OCI-LY7 (cell line): ENCODE measurements at regions not wholly inside any gene's neighbourhood (a gene's known extent, or its start where the extent isn't known, plus 50 kb on each side); places are given as distances from the start of the nearest gene placed in this dataset. TPM values are rescaled to one million over a fixed set of nuclear protein-coding genes. Genes with fewer than 3 reads are reported as not detected.
"Not testable (repeated sequence)": the region's sequence is repeated elsewhere in the genome, so short reads cannot be mapped to it uniquely, and the experiment has no call there.

ENCODE experiments used
- BruUV-seq: library from RNA; stranded (reverse); fragments of 400-500 nt; replicated peaks from 2 replicates; lab custom pipeline; 2021; lab: Mats Ljungman, UMichigan
- CTCF ChIA-PET: fragments of 300-600 bp; sonication (Branson Sonifier 250); formaldehyde crosslinking; loops from one replicate; lab custom pipeline; 2022; ENCODE audit warnings: antibody characterized with exemption; ENCODE audit not compliant: unreplicated experiment; lab: Charles Lee
- POLR2A ChIA-PET: fragments of 300-600 bp; sonication (Branson Sonifier 250); formaldehyde crosslinking; loops from one replicate; lab custom pipeline; 2022; ENCODE audit warnings: antibody characterized with exemption; lab: Charles Lee
- DNase-seq: peaks from one replicate; pipeline ENCODE4 v3.0.0-alpha.2; 2015; ENCODE audit warnings: low spot score
- H2AFZ ChIP-seq: fragments of 200-600 bp; sonication (generic), shearing (Covaris generic); 2 replicates; pipeline ENCODE4 v1.6.1; 2014; ENCODE audit warnings: mild to moderate bottlenecking, antibody characterized with exemption, low read length, moderate library complexity
- H3K27ac ChIP-seq: fragments of 200-600 bp; sonication (generic); 2 replicates; pipeline ENCODE4 v1.5.1; 2014; ENCODE audit warnings: mixed run types, low read depth, mild to moderate bottlenecking, moderate library complexity, low read length, inconsistent platforms; ENCODE audit not compliant: poor library complexity, severe bottlenecking
- H3K36me3 ChIP-seq: fragments of 200-600 bp; sonication (generic); 2 replicates; pipeline ENCODE4 v1.6.1; 2014; ENCODE audit warnings: mild to moderate bottlenecking, antibody characterized with exemption, low read length, moderate library complexity, mixed read lengths; ENCODE audit not compliant: insufficient read depth
- H3K4me1 ChIP-seq: fragments of 200-600 bp; sonication (generic); 2 replicates; pipeline ENCODE4 v1.5.1; 2014; ENCODE audit warnings: mild to moderate bottlenecking, low read length; ENCODE audit not compliant: insufficient read depth, poor library complexity, severe bottlenecking
- H3K4me2 ChIP-seq: fragments of 200-600 bp; sonication (generic); 2 replicates; pipeline ENCODE4 v1.6.1; 2014; ENCODE audit warnings: mild to moderate bottlenecking, low read length
- H3K4me3 ChIP-seq: fragments of 200-600 bp; sonication (generic); 2 replicates; pipeline ENCODE4 v1.5.1; 2014; ENCODE audit warnings: mild to moderate bottlenecking, low read depth, low read length; ENCODE audit not compliant: poor library complexity, severe bottlenecking
- H3K79me2 ChIP-seq: fragments of 200-600 bp; sonication (generic); 2 replicates; pipeline ENCODE4 v1.6.1; 2016; ENCODE audit warnings: low read depth, mild to moderate bottlenecking, low read length, moderate library complexity, mixed read lengths; ENCODE audit not compliant: insufficient read depth
- H3K9me2 ChIP-seq: fragments of 200-600 bp; sonication (generic); 2 replicates; pipeline ENCODE4 v1.6.1; 2016; ENCODE audit warnings: mild to moderate bottlenecking, low read length, mixed read lengths; ENCODE audit not compliant: insufficient read depth
- H3K9me3 ChIP-seq: fragments of 200-600 bp; sonication (generic); 2 replicates; pipeline ENCODE4 v1.6.1; 2014; ENCODE audit warnings: mild to moderate bottlenecking, mixed run types, low read length, mixed read lengths
- H4K20me1 ChIP-seq: fragments of 200-600 bp; sonication (generic); 2 replicates; pipeline ENCODE4 v1.6.1; 2014; ENCODE audit warnings: mild to moderate bottlenecking, antibody characterized with exemption, low read length, moderate library complexity, mixed read lengths; ENCODE audit not compliant: insufficient read depth
- EZH2phosphoT487 ChIP-seq: fragments of 200-600 bp; sonication (generic); IDR thresholded peaks from 2 replicates; pipeline ENCODE4 v1.6.1; 2018; ENCODE audit warnings: low read depth, borderline replicate concordance, mild to moderate bottlenecking, mixed run types, antibody characterized with exemption, low read length, moderate library complexity, mixed read lengths
- intact Hi-C: fragments of 100-400 bp; cut with micrococcal nuclease; formaldehyde crosslinking; loops from one replicate; pipeline ENCODE4 v1.10.0; 2022; ENCODE audit not compliant: unreplicated experiment
- small RNA-seq: library from RNA; depleted of rRNA; stranded (forward); fragments of <200 nt; gene quantifications from one replicate; pipeline ENCODE3, GENCODE V24; 2014
- TF ChIP-seq, protein P1 (sequence below): fragments of 200-600 bp; sonication (generic); conservative IDR thresholded peaks from 2 replicates; pipeline ENCODE4 v1.5.1; 2014; ENCODE audit warnings: mild to moderate bottlenecking, antibody characterized with exemption, low read length, moderate library complexity, mixed read lengths

DNA sequence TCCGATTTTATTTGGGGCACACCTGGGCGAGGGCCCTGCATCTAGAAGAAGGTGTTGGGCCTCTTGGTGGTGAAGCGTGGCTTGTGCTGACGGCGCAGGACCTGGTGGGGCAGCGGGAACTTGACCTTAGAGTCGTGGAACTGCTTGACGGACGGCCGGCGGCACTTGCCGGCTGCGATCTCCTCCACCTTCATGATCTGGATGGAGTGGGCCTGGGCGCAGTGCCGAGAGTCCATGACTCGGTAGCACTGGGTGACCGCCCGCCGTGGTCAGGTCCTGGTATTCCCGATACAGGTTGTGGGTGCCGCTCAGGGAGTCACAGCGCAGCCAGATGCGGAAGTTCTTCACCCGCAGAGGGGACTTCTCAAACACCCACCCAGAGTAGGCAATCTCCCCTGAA is 56.8 kb upstream of the ALG13 start:
- intact Hi-C loops: no loop called here
- H3K79me2 ChIP-seq: no peaks in the 10 kb centered on the region
- no peak overlapping the region for H2AFZ ChIP-seq
- ChIA-PET CTCF (no interaction called here), POLR2A (no interaction called here)
- H3K4me1 ChIP-seq: no peaks in the 10 kb centered on the region
- H3K9me2 ChIP-seq: no peaks in the 10 kb centered on the region
- no peaks in the 10 kb centered on the region for H3K9me3 ChIP-seq
- no TSS peak for BruUV-seq
- no peaks in the 10 kb centered on the region for H3K36me3 ChIP-seq
- TF ChIP-seq, protein P1, sequence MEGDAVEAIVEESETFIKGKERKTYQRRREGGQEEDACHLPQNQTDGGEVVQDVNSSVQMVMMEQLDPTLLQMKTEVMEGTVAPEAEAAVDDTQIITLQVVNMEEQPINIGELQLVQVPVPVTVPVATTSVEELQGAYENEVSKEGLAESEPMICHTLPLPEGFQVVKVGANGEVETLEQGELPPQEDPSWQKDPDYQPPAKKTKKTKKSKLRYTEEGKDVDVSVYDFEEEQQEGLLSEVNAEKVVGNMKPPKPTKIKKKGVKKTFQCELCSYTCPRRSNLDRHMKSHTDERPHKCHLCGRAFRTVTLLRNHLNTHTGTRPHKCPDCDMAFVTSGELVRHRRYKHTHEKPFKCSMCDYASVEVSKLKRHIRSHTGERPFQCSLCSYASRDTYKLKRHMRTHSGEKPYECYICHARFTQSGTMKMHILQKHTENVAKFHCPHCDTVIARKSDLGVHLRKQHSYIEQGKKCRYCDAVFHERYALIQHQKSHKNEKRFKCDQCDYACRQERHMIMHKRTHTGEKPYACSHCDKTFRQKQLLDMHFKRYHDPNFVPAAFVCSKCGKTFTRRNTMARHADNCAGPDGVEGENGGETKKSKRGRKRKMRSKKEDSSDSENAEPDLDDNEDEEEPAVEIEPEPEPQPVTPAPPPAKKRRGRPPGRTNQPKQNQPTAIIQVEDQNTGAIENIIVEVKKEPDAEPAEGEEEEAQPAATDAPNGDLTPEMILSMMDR: no peak
- no peak for TF ChIP-seq EZH2phosphoT487
- H3K4me2 ChIP-seq: no peak overlapping the region
- no peak for DNase-seq
- H4K20me1 ChIP-seq: no peaks in the 10 kb centered on the region
- no peak overlapping the region for H3K27ac ChIP-seq
- H3K4me3 ChIP-seq: no peak overlapping the region

DNA sequence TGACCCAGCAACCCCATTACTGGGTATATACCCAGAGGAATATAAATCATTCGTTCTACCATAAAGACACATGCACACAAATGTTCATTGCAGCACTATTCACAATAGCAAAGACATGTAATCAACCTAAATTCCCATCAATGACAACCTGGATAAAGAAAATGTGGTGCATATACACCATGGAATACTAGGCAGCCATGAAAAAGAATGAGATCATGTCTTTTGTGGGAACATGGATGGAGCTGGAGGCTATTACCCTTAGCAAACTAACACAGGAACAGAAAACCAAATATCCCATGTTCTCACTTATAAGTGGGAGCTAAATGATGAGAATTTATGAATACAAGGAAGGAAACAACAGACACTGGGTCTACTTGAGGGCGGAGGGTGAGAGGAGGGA is 53.7 kb upstream of the ALG13 start:
- CTCF ChIA-PET, H3K4me2 ChIP-seq, intact Hi-C loops, H3K27ac ChIP-seq, H2AFZ ChIP-seq, BruUV-seq, H3K79me2 ChIP-seq, H3K4me1 ChIP-seq, H3K9me2 ChIP-seq, H3K4me3 ChIP-seq, H3K36me3 ChIP-seq, H4K20me1 ChIP-seq, H3K9me3 ChIP-seq, DNase-seq: not testable (repeated sequence)
- POLR2A ChIA-PET: interaction anchor here (0.6 kb wide), 2 partner anchors 27 to 419 kb away, joined by 3 read pairs; no protein-coding TSS in a partner anchor

Small RNAs in the stretch of these regions (small RNA-seq; reads per million reads assigned to genes)
- not detected for gene AL589880.1
